ENCODE measurements at regions not wholly inside any gene's neighbourhood (a gene's known extent, or its start where the extent isn't known, plus 50 kb on each side); places are given as distances from the start of the nearest gene placed in this dataset.

GRCh38 chr2:22253171-22253570 lies 1129.4 kb downstream of the TDRD15 start:
- peak; percentile 25 for DNase-seq (ENCODE audit: low spot score)
- peaks cover 22% of the 10 kb centered on the region for H3K4me1 Mint-ChIP-seq
- H3K4me3 Mint-ChIP-seq, result no peak overlapping the region
- Histone ChIP-seq H3K79me2 (ENCODE audit: low read depth) (no peaks in the 10 kb centered on the region), H3K4me3 (no peak overlapping the region), H3K36me3 (no peaks in the 10 kb centered on the region), H2AFZ (replicated peaks) (no peak overlapping the region), H3K4me2 (peak overlapping the region; percentile 39), H3K27ac (no peak overlapping the region), H4K20me1 (ENCODE audit: low read depth) (no peaks in the 10 kb centered on the region), H3K4me1 (peaks cover 20% of the 10 kb centered on the region), H3K9ac (no peak overlapping the region), H3K27me3 (no peaks in the 10 kb centered on the region), H3K9me3 (ENCODE audit: low read depth) (no peaks in the 10 kb centered on the region), H3F3A (ENCODE audit: low read depth) (no peaks in the 10 kb centered on the region)
- H3K36me3 Mint-ChIP-seq, result no peaks in the 10 kb centered on the region
- H3K27me3 Mint-ChIP-seq (ENCODE audit: insufficient read depth, low read depth), result peaks cover 2% of the 10 kb centered on the region
- no peaks in the 10 kb centered on the region for H3K9me3 Mint-ChIP-seq
- TF ChIP-seq, protein P1, sequence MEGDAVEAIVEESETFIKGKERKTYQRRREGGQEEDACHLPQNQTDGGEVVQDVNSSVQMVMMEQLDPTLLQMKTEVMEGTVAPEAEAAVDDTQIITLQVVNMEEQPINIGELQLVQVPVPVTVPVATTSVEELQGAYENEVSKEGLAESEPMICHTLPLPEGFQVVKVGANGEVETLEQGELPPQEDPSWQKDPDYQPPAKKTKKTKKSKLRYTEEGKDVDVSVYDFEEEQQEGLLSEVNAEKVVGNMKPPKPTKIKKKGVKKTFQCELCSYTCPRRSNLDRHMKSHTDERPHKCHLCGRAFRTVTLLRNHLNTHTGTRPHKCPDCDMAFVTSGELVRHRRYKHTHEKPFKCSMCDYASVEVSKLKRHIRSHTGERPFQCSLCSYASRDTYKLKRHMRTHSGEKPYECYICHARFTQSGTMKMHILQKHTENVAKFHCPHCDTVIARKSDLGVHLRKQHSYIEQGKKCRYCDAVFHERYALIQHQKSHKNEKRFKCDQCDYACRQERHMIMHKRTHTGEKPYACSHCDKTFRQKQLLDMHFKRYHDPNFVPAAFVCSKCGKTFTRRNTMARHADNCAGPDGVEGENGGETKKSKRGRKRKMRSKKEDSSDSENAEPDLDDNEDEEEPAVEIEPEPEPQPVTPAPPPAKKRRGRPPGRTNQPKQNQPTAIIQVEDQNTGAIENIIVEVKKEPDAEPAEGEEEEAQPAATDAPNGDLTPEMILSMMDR (IDR thresholded peaks at IDR 0.05), result no peak
- TF ChIP-seq EZH2phosphoT487 (IDR thresholded peaks at IDR 0.05), result no peak
- TF ChIP-seq EZH2 (IDR thresholded peaks at IDR 0.05), result no peak
- H3K27ac Mint-ChIP-seq, result peak overlapping the region; percentile 2

DNA sequence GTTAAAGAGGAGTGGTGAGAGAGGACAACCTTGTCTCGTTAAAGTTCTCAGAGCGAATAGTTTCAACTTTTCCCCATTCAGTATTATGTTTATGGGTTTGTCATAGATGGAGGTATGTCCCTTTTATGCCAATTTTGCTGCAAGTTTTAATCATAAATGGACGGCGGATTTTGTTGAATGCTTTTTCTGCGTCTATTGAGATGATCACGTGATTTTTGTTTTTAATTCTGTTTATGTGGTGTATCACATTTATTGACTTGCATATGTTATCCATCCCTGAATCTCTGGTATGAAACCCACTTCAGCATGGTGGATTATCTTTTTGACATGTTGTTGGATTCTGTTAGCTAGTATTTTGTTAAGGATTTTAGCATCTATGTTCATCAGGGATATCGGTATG lies 1123.8 kb upstream of the KLHL29 start:
- Mint-ChIP-seq H3K4me1 (no peaks in the 10 kb centered on the region), H3K9me3 (peaks cover 12% of the 10 kb centered on the region), H3K27ac (no peak overlapping the region), H3K27me3 (ENCODE audit: insufficient read depth, low read depth) (peaks cover 2% of the 10 kb centered on the region), H3K36me3 (no peaks in the 10 kb centered on the region), H3K4me3 (no peak overlapping the region)
- no peaks in the 10 kb centered on the region for H3K9me3 ChIP-seq (ENCODE audit: low read depth)
- H3K9ac ChIP-seq, result no peak overlapping the region
- no peaks in the 10 kb centered on the region for H3K27me3 ChIP-seq
- H3K4me1 ChIP-seq, result no peaks in the 10 kb centered on the region
- no peak overlapping the region for H3K27ac ChIP-seq
- no peak for TF ChIP-seq EZH2phosphoT487 (IDR thresholded peaks at IDR 0.05)
- TF ChIP-seq, protein P1 (IDR thresholded peaks at IDR 0.05), result no peak
- TF ChIP-seq EZH2 (IDR thresholded peaks at IDR 0.05), result no peak
- H2AFZ ChIP-seq (replicated peaks), result no peak overlapping the region
- no peaks in the 10 kb centered on the region for H3F3A ChIP-seq (ENCODE audit: low read depth)
- H3K4me2 ChIP-seq, result no peak overlapping the region
- H4K20me1 ChIP-seq (ENCODE audit: low read depth), result no peaks in the 10 kb centered on the region
- no peaks in the 10 kb centered on the region for H3K79me2 ChIP-seq (ENCODE audit: low read depth)
- H3K4me3 ChIP-seq, result no peak overlapping the region
- no peaks in the 10 kb centered on the region for H3K36me3 ChIP-seq
- no peak for DNase-seq (ENCODE audit: low spot score)

- H3K4me1 Mint-ChIP-seq, result no peaks in the 10 kb centered on the region
- no peaks in the 10 kb centered on the region for H3K27me3 Mint-ChIP-seq (ENCODE audit: insufficient read depth, low read depth)
- TF ChIP-seq, protein P1 (IDR thresholded peaks at IDR 0.05), result no peak
- no peak for TF ChIP-seq EZH2 (IDR thresholded peaks at IDR 0.05)
- TF ChIP-seq EZH2phosphoT487 (IDR thresholded peaks at IDR 0.05), result no peak
- no peaks in the 10 kb centered on the region for H3F3A ChIP-seq (ENCODE audit: low read depth)
- no peaks in the 10 kb centered on the region for H3K36me3 ChIP-seq
- H3K4me1 ChIP-seq, result no peaks in the 10 kb centered on the region
- H3K4me2 ChIP-seq, result no peak overlapping the region
- no peaks in the 10 kb centered on the region for H3K27me3 ChIP-seq
- no peak for DNase-seq (ENCODE audit: low spot score)
- H3K27ac Mint-ChIP-seq, result no peak overlapping the region
- H3K79me2 ChIP-seq (ENCODE audit: low read depth), result no peaks in the 10 kb centered on the region
- H3K9ac ChIP-seq, result no peak overlapping the region
- peaks cover 11% of the 10 kb centered on the region for H3K9me3 Mint-ChIP-seq
- no peak overlapping the region for H2AFZ ChIP-seq (replicated peaks)
- H3K27ac ChIP-seq, result no peak overlapping the region
- H3K36me3 Mint-ChIP-seq, result no peaks in the 10 kb centered on the region
- no peaks in the 10 kb centered on the region for H4K20me1 ChIP-seq (ENCODE audit: low read depth)
- H3K9me3 ChIP-seq (ENCODE audit: low read depth), result peaks cover 8% of the 10 kb centered on the region
- H3K4me3 Mint-ChIP-seq, result no peak overlapping the region
- H3K4me3 ChIP-seq, result no peak overlapping the region
Observed at GRCh38 chr2:22270341-22270740, 1114.6 kb upstream of the KLHL29 start.
